Choroid plexus epithelial cell (primary cell): ENCODE measurements at regions not wholly inside any gene's neighbourhood (a gene's known extent, or its start where the extent isn't known, plus 50 kb on each side); places are given as distances from the start of the nearest gene placed in this dataset.

Experiments
- DNase-seq: peaks from one replicate; pipeline ENCODE4 v3.0.0-alpha.2; 2010; ENCODE audit warnings: low read depth
- H3K4me3 ChIP-seq: 2 replicates; pipeline ENCODE4 v1.5.1; 2011; ENCODE audit warnings: low read depth, mild to moderate bottlenecking, control low read depth, low read length, moderate library complexity
- TF ChIP-seq, protein P1 (sequence below): conservative IDR thresholded peaks from 2 replicates; pipeline ENCODE4 v1.5.1; 2011; ENCODE audit warnings: low read depth, mild to moderate bottlenecking, control low read depth, inconsistent platforms, low read length, moderate library complexity

DNA sequence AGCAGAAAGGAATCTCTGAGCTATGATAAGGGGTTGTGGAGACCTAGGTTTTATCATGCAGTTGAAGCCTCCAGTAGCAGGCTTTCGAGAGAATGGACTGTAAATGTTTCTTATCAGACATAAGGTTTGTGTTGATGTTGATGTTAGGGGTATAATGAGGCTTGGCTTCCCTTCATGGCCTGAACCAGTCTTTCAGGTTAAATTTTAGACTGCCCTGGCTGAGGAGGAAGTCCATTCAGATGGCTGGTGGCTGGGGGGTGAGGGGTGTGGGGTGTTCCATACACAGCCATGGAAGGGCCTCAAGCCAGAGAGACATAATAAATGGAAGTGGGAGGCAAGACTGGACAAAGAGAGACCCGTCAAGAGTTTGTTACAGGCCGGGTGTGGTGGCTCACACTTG is 65.1 kb downstream of the IRF2BPL start:
- no peak overlapping the region for H3K4me3 ChIP-seq
- TF ChIP-seq, protein P1, sequence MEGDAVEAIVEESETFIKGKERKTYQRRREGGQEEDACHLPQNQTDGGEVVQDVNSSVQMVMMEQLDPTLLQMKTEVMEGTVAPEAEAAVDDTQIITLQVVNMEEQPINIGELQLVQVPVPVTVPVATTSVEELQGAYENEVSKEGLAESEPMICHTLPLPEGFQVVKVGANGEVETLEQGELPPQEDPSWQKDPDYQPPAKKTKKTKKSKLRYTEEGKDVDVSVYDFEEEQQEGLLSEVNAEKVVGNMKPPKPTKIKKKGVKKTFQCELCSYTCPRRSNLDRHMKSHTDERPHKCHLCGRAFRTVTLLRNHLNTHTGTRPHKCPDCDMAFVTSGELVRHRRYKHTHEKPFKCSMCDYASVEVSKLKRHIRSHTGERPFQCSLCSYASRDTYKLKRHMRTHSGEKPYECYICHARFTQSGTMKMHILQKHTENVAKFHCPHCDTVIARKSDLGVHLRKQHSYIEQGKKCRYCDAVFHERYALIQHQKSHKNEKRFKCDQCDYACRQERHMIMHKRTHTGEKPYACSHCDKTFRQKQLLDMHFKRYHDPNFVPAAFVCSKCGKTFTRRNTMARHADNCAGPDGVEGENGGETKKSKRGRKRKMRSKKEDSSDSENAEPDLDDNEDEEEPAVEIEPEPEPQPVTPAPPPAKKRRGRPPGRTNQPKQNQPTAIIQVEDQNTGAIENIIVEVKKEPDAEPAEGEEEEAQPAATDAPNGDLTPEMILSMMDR = no peak
- DNase-seq = no peak

DNA sequence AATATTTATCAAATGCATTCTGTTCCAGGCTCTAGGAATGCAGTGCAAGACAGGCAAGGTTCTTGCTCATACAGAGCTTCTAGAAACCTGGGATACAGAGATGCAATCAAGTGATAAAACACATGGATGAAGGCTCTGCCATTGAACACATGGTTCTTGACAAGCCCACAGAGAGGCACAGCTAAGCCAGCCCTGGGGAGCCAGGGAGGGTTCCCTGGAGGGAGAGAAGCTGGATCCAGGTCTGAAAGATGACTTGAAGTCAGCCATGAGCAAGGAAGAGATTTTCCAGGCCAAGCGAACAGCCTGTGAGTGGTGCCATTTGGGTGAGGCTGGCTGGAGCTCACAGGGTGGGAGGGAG is 66.2 kb downstream of the IRF2BPL start:
- DNase-seq = no peak
- H3K4me3 ChIP-seq = peak overlapping the region; percentile 20
- TF ChIP-seq, protein P1 = no peak

- DNase-seq = peak; percentile 99
- TF ChIP-seq, protein P1 = no peak
- peak overlapping the region; percentile 22 for H3K4me3 ChIP-seq
These were observed 66.7 kb downstream of the IRF2BPL start for GRCh38 chr14:76961631-76962302.

- no peak for DNase-seq
- TF ChIP-seq, protein P1 = no peak
- H3K4me3 ChIP-seq = no peak overlapping the region
These were observed 69.4 kb downstream of the IRF2BPL start for GRCh38 chr14:76958980-76959710.

DNA sequence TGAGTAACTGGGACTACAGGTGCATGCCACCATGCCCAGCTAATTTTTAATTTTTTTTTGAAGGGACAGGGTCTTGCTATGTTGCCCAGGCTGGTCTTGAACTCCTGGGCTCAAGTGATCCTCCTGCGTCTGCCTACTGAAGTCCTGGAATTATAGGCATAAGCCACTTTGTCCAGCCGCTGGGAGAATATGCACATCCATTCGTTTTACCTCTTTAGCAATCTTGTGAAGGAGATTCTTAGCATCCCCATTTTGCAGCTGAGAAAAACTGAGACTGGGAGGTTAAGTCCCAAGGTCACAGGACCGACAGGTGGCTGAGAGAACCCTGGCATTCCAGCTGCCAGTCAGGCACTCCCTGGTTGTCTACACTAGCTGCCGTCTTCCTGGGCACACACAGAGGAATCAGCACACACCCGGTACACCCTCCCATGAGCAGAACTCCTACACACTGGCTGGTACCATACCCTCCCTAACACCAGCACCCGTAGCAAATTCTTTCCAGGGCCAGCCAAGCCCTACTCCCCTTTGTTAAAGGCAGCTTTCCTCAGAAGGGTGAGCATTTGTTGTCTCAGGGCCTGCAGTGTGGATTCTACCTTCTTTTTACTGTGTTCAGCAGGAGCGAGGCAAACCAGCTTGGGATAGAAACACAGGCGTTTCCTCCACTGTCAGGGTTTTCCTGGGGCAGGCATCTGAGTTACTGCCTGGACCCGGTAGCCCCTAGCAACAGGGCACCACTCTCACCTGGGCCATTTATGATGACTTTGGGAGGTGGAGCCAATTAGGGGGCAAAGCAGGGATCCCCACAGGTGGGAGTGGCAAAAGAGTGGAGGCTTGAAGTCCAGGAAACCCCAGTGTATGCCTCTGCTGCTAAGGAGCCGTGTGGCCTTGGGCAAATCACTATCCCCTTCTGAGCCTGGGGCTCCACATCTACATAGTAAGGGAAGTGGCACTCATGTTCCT is 70.2 kb downstream of the IRF2BPL start:
- no peak overlapping the region for H3K4me3 ChIP-seq
- DNase-seq = no peak
- TF ChIP-seq, protein P1 = no peak

DNA sequence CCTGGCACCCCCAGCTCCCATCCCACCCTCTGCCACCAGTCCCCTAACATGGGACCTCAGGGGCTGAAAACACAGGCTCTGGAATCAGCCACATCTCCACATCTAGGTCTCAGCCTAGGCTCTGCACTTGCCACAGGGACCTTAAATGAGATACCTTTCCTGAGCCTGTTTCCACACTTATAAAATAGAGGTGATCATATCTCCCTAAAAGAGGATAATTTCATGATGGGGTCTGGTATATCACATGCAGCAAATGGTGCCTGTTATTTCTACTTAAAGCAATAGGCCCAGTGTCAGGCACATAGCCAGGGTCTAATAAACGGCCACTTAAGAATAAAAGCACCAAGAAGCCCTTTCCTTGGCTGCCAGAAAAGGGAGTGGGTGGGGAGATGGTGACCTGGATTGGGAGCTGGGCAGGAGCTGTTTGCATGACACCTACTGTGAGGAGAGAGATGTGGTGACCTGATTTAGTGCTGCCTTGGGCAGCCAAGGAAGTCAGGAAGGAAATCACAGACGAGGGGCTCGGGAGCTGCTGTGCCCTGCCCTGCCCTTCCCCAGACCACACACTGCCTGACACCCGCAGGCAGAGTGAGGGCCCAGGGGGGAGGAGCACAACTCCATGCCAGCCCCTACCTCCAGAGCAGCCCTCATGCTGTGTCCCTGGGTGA is 71.2 kb downstream of the IRF2BPL start:
- H3K4me3 ChIP-seq = no peak overlapping the region
- DNase-seq = no peak
- TF ChIP-seq, protein P1 = no peak
